22Rv1 (cell line): ENCODE measurements at regions not wholly inside any gene's neighbourhood (a gene's known extent, or its start where the extent isn't known, plus 50 kb on each side); places are given as distances from the start of the nearest gene placed in this dataset.

Experiments used
- CTCF ChIP-seq: fragments of 450-650 bp; IDR thresholded peaks from 2 replicates; pipeline ENCODE4 v1.5.1; 2017; ENCODE audit warnings: mild to moderate bottlenecking
- ZFX ChIP-seq: fragments of 450-650 bp; IDR thresholded peaks from 2 replicates; pipeline ENCODE4 v1.6.1; 2017; ENCODE audit warnings: antibody characterized with exemption, borderline replicate concordance

- no peak for TF ChIP-seq CTCF
- no peak for TF ChIP-seq ZFX
Measured at GRCh38 chr12:90181216-90181615, 472.6 kb upstream of the ATP2B1 start.
